Ovary (tissue), 3 donors: ENCODE measurements at regions not wholly inside any gene's neighbourhood (a gene's known extent, or its start where the extent isn't known, plus 50 kb on each side); places are given as distances from the start of the nearest gene placed in this dataset.

ENCODE experiments used
- EP300 ChIP-seq: sonication (generic); formaldehyde crosslinking; IDR thresholded peaks from one replicate; pipeline ENCODE4 v1.6.1; 2017; ENCODE audit warnings: antibody characterized with exemption
- POLR2A ChIP-seq: fragments of 450-650 bp; IDR thresholded peaks from one replicate; pipeline ENCODE4 v1.6.1; 2017; ENCODE audit warnings: antibody characterized with exemption, mild to moderate bottlenecking, moderate library complexity
- TF ChIP-seq, protein P1 (sequence below), 3 donors: fragments of 450-650 bp in 2 of 3; fragments of 200-600 bp in 1 of 3; IDR thresholded peaks; one replicate each; pipeline versions ENCODE4 v1.5.1 to v1.8.0; 2016 to 2022; ENCODE audit warnings: antibody characterized with exemption in 3 of 3, mild to moderate bottlenecking in 1 of 3
- donor health status: DM: no; HTN: no; CAD: no.

DNA sequence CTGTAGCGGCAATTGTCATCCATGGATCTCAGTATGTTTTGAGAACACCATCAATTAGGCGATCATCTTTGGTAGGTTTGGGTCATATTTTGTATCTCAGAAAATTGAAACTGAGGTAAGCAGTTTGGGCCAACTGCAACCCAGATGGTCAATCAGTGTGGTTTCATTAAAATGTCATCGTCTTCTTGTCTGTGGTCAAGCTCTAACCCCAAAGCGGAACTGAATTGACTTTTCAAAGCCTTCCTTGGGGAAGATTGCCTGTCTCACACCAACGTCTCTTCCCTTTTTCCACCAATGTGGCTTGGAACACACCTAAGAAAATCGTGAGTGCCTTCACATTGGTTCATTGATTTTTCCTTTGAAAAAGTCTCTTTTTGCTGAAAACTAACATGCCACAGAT, 56.3 kb upstream of the UBAC2 start:
- TF ChIP-seq, protein P1, sequence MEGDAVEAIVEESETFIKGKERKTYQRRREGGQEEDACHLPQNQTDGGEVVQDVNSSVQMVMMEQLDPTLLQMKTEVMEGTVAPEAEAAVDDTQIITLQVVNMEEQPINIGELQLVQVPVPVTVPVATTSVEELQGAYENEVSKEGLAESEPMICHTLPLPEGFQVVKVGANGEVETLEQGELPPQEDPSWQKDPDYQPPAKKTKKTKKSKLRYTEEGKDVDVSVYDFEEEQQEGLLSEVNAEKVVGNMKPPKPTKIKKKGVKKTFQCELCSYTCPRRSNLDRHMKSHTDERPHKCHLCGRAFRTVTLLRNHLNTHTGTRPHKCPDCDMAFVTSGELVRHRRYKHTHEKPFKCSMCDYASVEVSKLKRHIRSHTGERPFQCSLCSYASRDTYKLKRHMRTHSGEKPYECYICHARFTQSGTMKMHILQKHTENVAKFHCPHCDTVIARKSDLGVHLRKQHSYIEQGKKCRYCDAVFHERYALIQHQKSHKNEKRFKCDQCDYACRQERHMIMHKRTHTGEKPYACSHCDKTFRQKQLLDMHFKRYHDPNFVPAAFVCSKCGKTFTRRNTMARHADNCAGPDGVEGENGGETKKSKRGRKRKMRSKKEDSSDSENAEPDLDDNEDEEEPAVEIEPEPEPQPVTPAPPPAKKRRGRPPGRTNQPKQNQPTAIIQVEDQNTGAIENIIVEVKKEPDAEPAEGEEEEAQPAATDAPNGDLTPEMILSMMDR (IDR thresholded peaks at IDR 0.05), result no peak
- TF ChIP-seq POLR2A, result no peak
- no peak for TF ChIP-seq EP300
